Thoracic aorta (tissue), 2 donors: ENCODE measurements at regions not wholly inside any gene's neighbourhood (a gene's known extent, or its start where the extent isn't known, plus 50 kb on each side); places are given as distances from the start of the nearest gene placed in this dataset.

ENCODE experiments used
- ATAC-seq: fragments of 150-250 bp; one replicate; pipeline ENCODE4 v1.8.0; 2017; ENCODE audit warnings: low read depth; ENCODE audit not compliant: insufficient number of reproducible peaks, low FRiP score
- DNase-seq: peaks from one replicate; pipeline ENCODE4 v3.0.0-alpha.2; 2020; ENCODE audit warnings: low spot score
- H3K27ac ChIP-seq, 2 donors: fragments of 200-600 bp; sonication (generic); 1 replicate in 1 of 2; 2 replicates in 1 of 2; pipeline ENCODE4 v1.5.1; 2016; ENCODE audit warnings: mild to moderate bottlenecking in 2 of 2, moderate library complexity in 2 of 2
- H3K27me3 ChIP-seq: fragments of 200-600 bp; sonication (generic); replicated peaks from 2 replicates; pipeline ENCODE4 v1.6.0; 2016; ENCODE audit warnings: mild to moderate bottlenecking; ENCODE audit not compliant: insufficient read depth
- H3K36me3 ChIP-seq: fragments of 200-600 bp; sonication (generic); one replicate; pipeline ENCODE4 v1.5.1; 2016
- H3K4me1 ChIP-seq, 2 donors: fragments of 200-600 bp; sonication (generic); 1 replicate in 1 of 2; 2 replicates in 1 of 2; pipeline versions ENCODE4 v1.5.1 to v1.6.0; 2016; ENCODE audit warnings: low read depth in 2 of 2, mild to moderate bottlenecking in 1 of 2; ENCODE audit not compliant: control insufficient read depth in 1 of 2
- H3K4me3 ChIP-seq: fragments of 200-600 bp; sonication (generic); 2 replicates; pipeline ENCODE4 v1.5.1; 2016; ENCODE audit warnings: mild to moderate bottlenecking
- H3K9me3 ChIP-seq: fragments of 200-600 bp; sonication (generic); 2 replicates; pipeline ENCODE4 v1.5.1; 2016
- TF ChIP-seq, protein P1 (sequence below): fragments of 200-600 bp; sonication (generic); IDR thresholded peaks from one replicate; pipeline ENCODE4 v1.5.1; 2019; ENCODE audit warnings: antibody characterized with exemption

DNA sequence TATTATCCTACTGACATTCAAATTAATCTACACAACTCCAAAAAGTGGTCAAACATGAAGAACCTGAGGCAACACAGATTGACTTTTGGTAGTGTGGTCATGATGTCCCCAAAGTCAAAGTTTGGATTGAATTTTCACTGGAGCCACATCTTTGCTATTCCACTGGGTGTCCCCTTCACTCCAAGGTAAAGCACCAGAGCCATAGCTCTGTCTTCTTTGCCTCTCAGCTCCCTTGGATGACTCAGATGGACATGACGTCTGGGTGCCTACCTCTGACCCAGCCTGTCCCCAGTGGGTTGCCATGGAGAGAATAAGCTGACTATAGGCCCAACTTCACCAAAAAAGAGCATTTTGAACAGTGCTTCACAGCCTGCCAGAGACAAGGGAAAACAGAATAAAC, 57.4 kb upstream of the ARHGAP42 start:
- Histone ChIP-seq H3K4me1 (peaks cover 0 to 9% of the 10 kb centered on the region in 2 donors), H3K27me3 (no peaks in the 10 kb centered on the region), H3K36me3 (no peaks in the 10 kb centered on the region), H3K4me3 (no peak overlapping the region), H3K27ac (no peak overlapping the region), H3K9me3 (no peaks in the 10 kb centered on the region)
- DNase-seq (no peak), ATAC-seq (no peak)
- TF ChIP-seq, protein P1, sequence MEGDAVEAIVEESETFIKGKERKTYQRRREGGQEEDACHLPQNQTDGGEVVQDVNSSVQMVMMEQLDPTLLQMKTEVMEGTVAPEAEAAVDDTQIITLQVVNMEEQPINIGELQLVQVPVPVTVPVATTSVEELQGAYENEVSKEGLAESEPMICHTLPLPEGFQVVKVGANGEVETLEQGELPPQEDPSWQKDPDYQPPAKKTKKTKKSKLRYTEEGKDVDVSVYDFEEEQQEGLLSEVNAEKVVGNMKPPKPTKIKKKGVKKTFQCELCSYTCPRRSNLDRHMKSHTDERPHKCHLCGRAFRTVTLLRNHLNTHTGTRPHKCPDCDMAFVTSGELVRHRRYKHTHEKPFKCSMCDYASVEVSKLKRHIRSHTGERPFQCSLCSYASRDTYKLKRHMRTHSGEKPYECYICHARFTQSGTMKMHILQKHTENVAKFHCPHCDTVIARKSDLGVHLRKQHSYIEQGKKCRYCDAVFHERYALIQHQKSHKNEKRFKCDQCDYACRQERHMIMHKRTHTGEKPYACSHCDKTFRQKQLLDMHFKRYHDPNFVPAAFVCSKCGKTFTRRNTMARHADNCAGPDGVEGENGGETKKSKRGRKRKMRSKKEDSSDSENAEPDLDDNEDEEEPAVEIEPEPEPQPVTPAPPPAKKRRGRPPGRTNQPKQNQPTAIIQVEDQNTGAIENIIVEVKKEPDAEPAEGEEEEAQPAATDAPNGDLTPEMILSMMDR = no peak

DNA sequence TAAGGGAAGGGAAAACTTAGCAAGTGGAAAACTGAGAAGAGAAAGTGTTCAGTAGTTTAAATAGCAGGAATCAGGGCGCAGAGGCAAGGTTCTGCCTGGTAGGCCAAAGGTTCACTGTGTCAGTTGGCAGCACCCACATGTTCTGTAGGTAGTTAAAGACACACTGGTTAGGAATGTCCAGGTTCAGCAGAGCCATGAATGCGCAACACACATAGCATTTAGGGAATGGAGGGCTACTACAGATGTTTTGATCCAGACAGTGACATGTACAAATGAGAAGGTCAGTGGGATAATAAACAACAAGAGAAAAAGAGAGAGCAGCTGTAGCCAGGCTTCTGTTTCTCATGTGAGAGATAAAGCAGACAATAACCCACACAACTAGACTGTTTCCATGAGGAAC, 56.2 kb upstream of the ARHGAP42 start:
- H3K4me3 ChIP-seq = no peak overlapping the region
- ATAC-seq (no peak), DNase-seq (no peak)
- H3K36me3 ChIP-seq = no peaks in the 10 kb centered on the region
- no peaks in the 10 kb centered on the region for H3K27me3 ChIP-seq
- H3K9me3 ChIP-seq = no peaks in the 10 kb centered on the region
- TF ChIP-seq, protein P1 = no peak
- H3K4me1 ChIP-seq = peaks cover 0 to 9% of the 10 kb centered on the region in 2 donors
- no peak overlapping the region for H3K27ac ChIP-seq

DNA sequence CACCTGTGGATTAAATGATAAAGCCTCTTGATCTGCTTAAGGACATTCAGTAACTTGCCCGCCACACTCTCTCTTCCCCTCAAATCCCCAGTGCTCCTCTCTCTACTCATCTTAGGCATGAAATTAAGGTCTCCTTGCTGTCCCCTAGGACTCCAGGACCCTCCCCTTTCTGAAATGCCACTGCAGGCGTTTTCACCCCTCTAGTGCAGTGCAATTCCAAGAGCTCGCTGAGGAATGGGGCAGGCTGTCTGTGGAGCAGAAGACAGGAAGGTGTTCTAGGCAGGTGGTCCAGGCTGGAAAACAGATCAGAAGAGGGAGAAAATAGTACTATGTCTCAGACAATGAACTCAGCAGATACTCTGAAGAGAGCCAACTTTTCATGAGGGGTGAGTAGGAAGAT, 55.8 kb upstream of the ARHGAP42 start:
- H3K4me3 ChIP-seq = no peak overlapping the region
- ATAC-seq = no peak
- no peaks in the 10 kb centered on the region for H3K36me3 ChIP-seq
- H3K4me1 ChIP-seq = peaks cover 0 to 9% of the 10 kb centered on the region in 2 donors
- TF ChIP-seq, protein P1 = no peak
- H3K9me3 ChIP-seq = no peaks in the 10 kb centered on the region
- no peak for DNase-seq
- H3K27me3 ChIP-seq = no peaks in the 10 kb centered on the region
- no peak overlapping the region for H3K27ac ChIP-seq

DNA sequence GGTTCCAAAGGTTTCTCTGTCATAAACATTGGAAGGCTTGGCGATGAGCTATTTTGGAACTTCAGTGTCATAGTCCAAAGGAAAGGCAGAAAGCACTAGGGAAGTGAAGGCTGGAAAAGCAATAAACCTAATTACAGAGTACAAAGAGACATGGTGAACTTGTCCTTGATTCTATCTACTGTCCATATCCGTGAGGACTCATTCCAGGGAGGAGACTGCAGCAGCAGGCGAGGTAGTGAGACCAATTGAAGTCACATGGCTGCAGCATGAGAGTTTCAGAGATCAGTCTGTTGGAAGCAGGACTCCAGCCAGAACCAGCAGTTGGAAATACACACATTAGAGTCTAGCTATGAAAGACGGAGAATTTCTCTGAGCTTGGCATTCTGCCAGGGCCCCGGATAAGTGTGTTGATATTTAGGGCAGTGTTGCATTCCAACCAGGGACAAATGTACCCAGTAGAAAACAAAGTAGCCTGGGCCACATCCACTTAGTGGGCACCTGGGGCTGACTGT, 54.1 kb upstream of the ARHGAP42 start:
- ATAC-seq = no peak
- Histone ChIP-seq H3K4me3 (no peak overlapping the region), H3K36me3 (no peaks in the 10 kb centered on the region), H3K27ac (no peak overlapping the region), H3K4me1 (peaks cover 0 to 9% of the 10 kb centered on the region in 2 donors), H3K27me3 (no peaks in the 10 kb centered on the region), H3K9me3 (no peaks in the 10 kb centered on the region)
- TF ChIP-seq, protein P1 = no peak
- DNase-seq = no peak

DNA sequence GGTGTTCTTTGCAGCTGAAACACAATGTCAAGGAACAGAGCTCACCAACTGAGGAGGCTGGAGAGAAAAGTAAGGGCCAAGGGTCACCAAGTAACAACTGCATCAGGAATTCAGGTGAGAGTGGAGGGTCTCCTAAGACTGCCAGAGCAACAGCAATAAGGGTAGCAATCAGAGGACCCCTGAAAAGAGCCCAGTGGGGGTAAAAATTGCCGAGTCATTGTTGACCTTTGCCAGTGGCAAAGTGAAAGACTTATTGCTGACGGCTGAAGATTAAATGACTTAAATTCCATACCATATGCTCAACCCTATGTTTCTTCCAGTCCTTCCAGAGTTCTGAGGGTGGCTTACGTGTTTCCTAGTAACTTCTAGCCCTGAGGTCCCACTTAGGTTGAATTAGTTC, 51.9 kb upstream of the ARHGAP42 start:
- H3K4me1 ChIP-seq = peaks cover 0 to 9% of the 10 kb centered on the region in 2 donors
- no peaks in the 10 kb centered on the region for H3K36me3 ChIP-seq
- H3K4me3 ChIP-seq = no peak overlapping the region
- TF ChIP-seq, protein P1 = no peak
- H3K9me3 ChIP-seq = no peaks in the 10 kb centered on the region
- H3K27ac ChIP-seq = no peak overlapping the region
- ATAC-seq (no peak), DNase-seq (no peak)
- H3K27me3 ChIP-seq = no peaks in the 10 kb centered on the region
